ENCODE measurements at regions not wholly inside any gene's neighbourhood (a gene's known extent, or its start where the extent isn't known, plus 50 kb on each side); places are given as distances from the start of the nearest gene placed in this dataset.

GRCh38 chr17:53662608-53663007, 160.1 kb upstream of the KIF2B start:
- TF ChIP-seq CTCF (IDR thresholded peaks at IDR 0.05) = no peak
- no peak for TF ChIP-seq POLR2A (IDR thresholded peaks at IDR 0.05)
